GM12878 (cell line): ENCODE measurements at regions not wholly inside any gene's neighbourhood (a gene's known extent, or its start where the extent isn't known, plus 50 kb on each side); places are given as distances from the start of the nearest gene placed in this dataset.

ENCODE experiments used
- ATAC-seq: fragments of 200-7000 bp; cut with Tn5 transposase; 3 replicates; pipeline ENCODE4 v1.9.1; 2020; ENCODE audit warnings: mild to moderate bottlenecking, moderate library complexity
- BruUV-seq: library from RNA; stranded (reverse); fragments of 400-500 nt; replicated peaks from 2 replicates; lab custom pipeline; 2021; lab: Mats Ljungman, UMichigan
- CTCF ChIA-PET: fragments of 300-600 bp; sonication (Branson Sonifier 250); formaldehyde crosslinking; extraction: SDS; loops from one replicate; lab custom pipeline; 2021; ENCODE audit warnings: inconsistent platforms; lab: Yijun Ruan, JAX
- POLR2A ChIA-PET: fragments of 350-600 bp; formaldehyde crosslinking; extraction: SDS; loops from one replicate; lab custom pipeline; 2021; ENCODE audit warnings: inconsistent platforms; lab: Charles Lee
- RAD21 ChIA-PET: fragments of 300-600 bp; sonication (Branson Sonifier 250); formaldehyde crosslinking; loops from one replicate; lab custom pipeline; 2023; ENCODE audit warnings: antibody characterized with exemption; ENCODE audit not compliant: unreplicated experiment; lab: Charles Lee
- SMC1A ChIA-PET: fragments of 300-600 bp; sonication (Branson Sonifier 250); formaldehyde crosslinking; loops from one replicate; lab custom pipeline; 2023; ENCODE audit not compliant: unreplicated experiment, uncharacterized antibody; lab: Charles Lee
- DNase-seq: peaks from one replicate; pipeline ENCODE4 v3.0.0-alpha.2; 2011; ENCODE audit warnings: low read depth, low spot score
- FAIRE-seq: peaks from 3 replicates; lab custom pipeline; 2011; peaks lifted over from hg19 to GRCh38; lab: Jason Lieb, UNC
- H2AFZ ChIP-seq: 2 replicates; pipeline ENCODE4 v1.6.0; 2011; ENCODE audit warnings: low read depth, low read length, control low read depth; ENCODE audit not compliant: control insufficient read depth
- H3K27ac ChIP-seq: 2 replicates; pipeline ENCODE4 v1.5.1; 2011; ENCODE audit warnings: control low read depth; ENCODE audit not compliant: control insufficient read depth, insufficient read depth
- H3K27me3 ChIP-seq, 2 experiments: replicated peaks in 1 of 2; 2 replicates each; pipeline versions ENCODE4 v1.6.0 to v1.6.1; 2011; ENCODE audit warnings: low read length in 1 of 2; ENCODE audit not compliant: control insufficient read depth in 2 of 2, insufficient read depth in 2 of 2
- H3K36me3 ChIP-seq, 2 experiments: 2 replicates each; pipeline ENCODE4 v1.5.1; 2011; ENCODE audit warnings: low read length in 1 of 2; ENCODE audit not compliant: control insufficient read depth in 2 of 2, insufficient read depth in 2 of 2
- H3K4me1 ChIP-seq: 2 replicates; pipeline ENCODE4 v1.6.1; 2011; ENCODE audit warnings: mild to moderate bottlenecking, low read length, moderate library complexity, mixed read lengths; ENCODE audit not compliant: control insufficient read depth, insufficient read depth
- H3K4me2 ChIP-seq: 2 replicates; pipeline ENCODE4 v1.6.0; 2011; ENCODE audit warnings: control low read depth; ENCODE audit not compliant: control insufficient read depth, insufficient read depth
- H3K4me3 ChIP-seq: fragments of 200-600 bp; sonication (generic); 2 replicates; pipeline ENCODE4 v1.5.1; 2016
- H3K79me2 ChIP-seq: 2 replicates; pipeline ENCODE4 v1.6.0; 2011; ENCODE audit warnings: low read length; ENCODE audit not compliant: control insufficient read depth, insufficient read depth
- H3K9ac ChIP-seq: 2 replicates; pipeline ENCODE4 v1.8.0; 2011; ENCODE audit warnings: low read length, control low read depth, mixed read lengths; ENCODE audit not compliant: control insufficient read depth, insufficient read depth
- H3K9me3 ChIP-seq: replicated peaks from 3 replicates; pipeline ENCODE4 v1.5.1; 2011; ENCODE audit warnings: mild to moderate bottlenecking, low read length; ENCODE audit not compliant: control insufficient read depth, insufficient read depth
- H4K20me1 ChIP-seq: 2 replicates; pipeline ENCODE4 v1.6.0; 2011; ENCODE audit not compliant: control insufficient read depth, insufficient read depth
- BMI1 ChIP-seq: fragments of 450-650 bp; IDR thresholded peaks from 2 replicates; pipeline ENCODE4 v1.6.1; 2016; ENCODE audit warnings: mild to moderate bottlenecking, moderate library complexity, borderline replicate concordance
- CBFB ChIP-seq: IDR thresholded peaks from 2 replicates; pipeline ENCODE4 v1.6.1; 2016; ENCODE audit warnings: antibody characterized with exemption, low read depth
- CHD2 ChIP-seq: IDR thresholded peaks from 2 replicates; pipeline ENCODE4 v1.6.1; 2011; ENCODE audit warnings: low read depth, low read length, improper control_type of control experiment, borderline replicate concordance
- GATAD2B ChIP-seq: fragments of 450-650 bp; conservative IDR thresholded peaks from 2 replicates; pipeline ENCODE4 v1.6.1; 2017; ENCODE audit warnings: low read depth, mild to moderate bottlenecking, moderate library complexity
- IKZF2 ChIP-seq, 2 experiments: fragments of 450-650 bp; IDR thresholded peaks; 2 replicates each; pipeline ENCODE4 v1.6.1; 2017; ENCODE audit warnings: mild to moderate bottlenecking in 2 of 2, moderate library complexity in 2 of 2
- IRF5 ChIP-seq: fragments of 450-650 bp; IDR thresholded peaks from 2 replicates; pipeline ENCODE4 v1.6.1; 2017; ENCODE audit warnings: borderline replicate concordance
- NBN ChIP-seq: fragments of 450-650 bp; IDR thresholded peaks from 2 replicates; pipeline ENCODE4 v1.6.1; 2016
- NR2C2 ChIP-seq: IDR thresholded peaks from 2 replicates; pipeline ENCODE4 v1.6.1; 2011; ENCODE audit warnings: borderline replicate concordance, low read depth; ENCODE audit not compliant: control insufficient read depth, insufficient read length
- NRF1 ChIP-seq: conservative IDR thresholded peaks from 2 replicates; pipeline ENCODE4 v1.6.1; 2011; ENCODE audit warnings: mild to moderate bottlenecking, low read depth, low read length, improper control_type of control experiment
- RCOR1 ChIP-seq: conservative IDR thresholded peaks from 2 replicates; pipeline ENCODE4 v1.6.1; 2012; ENCODE audit warnings: low read depth, low read length, improper control_type of control experiment
- STAT1 ChIP-seq: fragments of 450-650 bp; conservative IDR thresholded peaks from 2 replicates; pipeline ENCODE4 v1.6.1; 2014; ENCODE audit warnings: antibody characterized with exemption, mild to moderate bottlenecking
- STAT3 ChIP-seq: IDR thresholded peaks from 2 replicates; pipeline ENCODE4 v1.6.1; 2011; ENCODE audit warnings: low read depth, low read length, improper control_type of control experiment
- SUZ12 ChIP-seq: fragments of 200-600 bp; sonication (generic); IDR thresholded peaks from one replicate; pipeline ENCODE4 v1.6.1; 2018; ENCODE audit warnings: antibody characterized with exemption, mild to moderate bottlenecking; ENCODE audit not compliant: unreplicated experiment
- YY1 ChIP-seq: IDR thresholded peaks from 2 replicates; pipeline ENCODE4 v1.6.1; 2011; ENCODE audit warnings: low read depth, mild to moderate bottlenecking, low read length
- ZBTB11 ChIP-seq: fragments of 450-650 bp; formaldehyde crosslinking; IDR thresholded peaks from 2 replicates; pipeline ENCODE4 v1.5.0; 2022; ENCODE audit warnings: mild to moderate bottlenecking, missing genetic modification characterization
- ZNF622 ChIP-seq: fragments of 450-650 bp; IDR thresholded peaks from 2 replicates; pipeline ENCODE4 v1.6.1; 2017; ENCODE audit warnings: mild to moderate bottlenecking, inconsistent platforms
- WGBS: methylation state at CpG from one replicate; pipeline ENCODE4 v1.1.6; 2016; ENCODE audit warnings: low lambda C conversion rate; ENCODE audit not compliant: insufficient replicate concordance, insufficient coverage; ENCODE audit errors: missing lambda C conversion rate; 5-methylcytosine and 5-hydroxymethylcytosine counted together
- in situ Hi-C: fragments of 300-500 bp; cut with MboI; formaldehyde crosslinking; loops from 9 replicates; pipeline ENCODE4 v1.14.3; 2018; ENCODE audit warnings: mixed read lengths
- intact Hi-C: fragments of 100-400 bp; cut with micrococcal nuclease; formaldehyde crosslinking; loops from one replicate; pipeline ENCODE4 v1.14.2; 2022; ENCODE audit not compliant: unreplicated experiment
- TF ChIP-seq, protein P1 (sequence below): IDR thresholded peaks from 2 replicates; pipeline ENCODE4 v1.6.1; 2011; ENCODE audit warnings: low read depth, low read length, improper control_type of control experiment, borderline replicate concordance
- TF ChIP-seq, protein P2 (sequence below): fragments of 450-650 bp; formaldehyde crosslinking; IDR thresholded peaks from 2 replicates; pipeline ENCODE4 v1.4.0; 2022; ENCODE audit warnings: mild to moderate bottlenecking, moderate library complexity

GRCh38 chr11:87809256-87809655 is 366.0 kb downstream of the RAB38 start:
- WGBS = 21% methylated on average over 2 of the region's 2 CpGs
- ChIA-PET CTCF (no interaction called here), SMC1A (no interaction called here), POLR2A (no interaction called here), RAD21 (no interaction called here)
- H3K36me3 ChIP-seq = no peaks in the 10 kb centered on the region
- no peak overlapping the region for H3K4me3 ChIP-seq
- no peaks in the 10 kb centered on the region for H3K9me3 ChIP-seq
- H3K79me2 ChIP-seq = no peaks in the 10 kb centered on the region
- no peak overlapping the region for H3K27ac ChIP-seq
- ATAC-seq (no peak), DNase-seq (no peak), FAIRE-seq (no peak)
- no peak overlapping the region for H3K9ac ChIP-seq
- intact Hi-C loops (no loop called here), in situ Hi-C loops (no loop called here)
- no peaks in the 10 kb centered on the region for H4K20me1 ChIP-seq
- TF ChIP-seq NBN (no peak), BMI1 (no peak), SUZ12 (no peak), STAT3 (no peak), ZBTB11 (CRISPR knock-in tag) (no peak), STAT1 (no peak), NRF1 (no peak), IKZF2 (IDR thresholded peaks at IDR 0.05) (no peak), ZNF622 (no peak), GATAD2B (no peak), IRF5 (no peak), NR2C2 (no peak), CHD2 (no peak), YY1 (no peak), CBFB (no peak), RCOR1 (no peak)
- TF ChIP-seq, protein P1, sequence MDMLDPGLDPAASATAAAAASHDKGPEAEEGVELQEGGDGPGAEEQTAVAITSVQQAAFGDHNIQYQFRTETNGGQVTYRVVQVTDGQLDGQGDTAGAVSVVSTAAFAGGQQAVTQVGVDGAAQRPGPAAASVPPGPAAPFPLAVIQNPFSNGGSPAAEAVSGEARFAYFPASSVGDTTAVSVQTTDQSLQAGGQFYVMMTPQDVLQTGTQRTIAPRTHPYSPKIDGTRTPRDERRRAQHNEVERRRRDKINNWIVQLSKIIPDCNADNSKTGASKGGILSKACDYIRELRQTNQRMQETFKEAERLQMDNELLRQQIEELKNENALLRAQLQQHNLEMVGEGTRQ = no peak
- TF ChIP-seq, protein P2, sequence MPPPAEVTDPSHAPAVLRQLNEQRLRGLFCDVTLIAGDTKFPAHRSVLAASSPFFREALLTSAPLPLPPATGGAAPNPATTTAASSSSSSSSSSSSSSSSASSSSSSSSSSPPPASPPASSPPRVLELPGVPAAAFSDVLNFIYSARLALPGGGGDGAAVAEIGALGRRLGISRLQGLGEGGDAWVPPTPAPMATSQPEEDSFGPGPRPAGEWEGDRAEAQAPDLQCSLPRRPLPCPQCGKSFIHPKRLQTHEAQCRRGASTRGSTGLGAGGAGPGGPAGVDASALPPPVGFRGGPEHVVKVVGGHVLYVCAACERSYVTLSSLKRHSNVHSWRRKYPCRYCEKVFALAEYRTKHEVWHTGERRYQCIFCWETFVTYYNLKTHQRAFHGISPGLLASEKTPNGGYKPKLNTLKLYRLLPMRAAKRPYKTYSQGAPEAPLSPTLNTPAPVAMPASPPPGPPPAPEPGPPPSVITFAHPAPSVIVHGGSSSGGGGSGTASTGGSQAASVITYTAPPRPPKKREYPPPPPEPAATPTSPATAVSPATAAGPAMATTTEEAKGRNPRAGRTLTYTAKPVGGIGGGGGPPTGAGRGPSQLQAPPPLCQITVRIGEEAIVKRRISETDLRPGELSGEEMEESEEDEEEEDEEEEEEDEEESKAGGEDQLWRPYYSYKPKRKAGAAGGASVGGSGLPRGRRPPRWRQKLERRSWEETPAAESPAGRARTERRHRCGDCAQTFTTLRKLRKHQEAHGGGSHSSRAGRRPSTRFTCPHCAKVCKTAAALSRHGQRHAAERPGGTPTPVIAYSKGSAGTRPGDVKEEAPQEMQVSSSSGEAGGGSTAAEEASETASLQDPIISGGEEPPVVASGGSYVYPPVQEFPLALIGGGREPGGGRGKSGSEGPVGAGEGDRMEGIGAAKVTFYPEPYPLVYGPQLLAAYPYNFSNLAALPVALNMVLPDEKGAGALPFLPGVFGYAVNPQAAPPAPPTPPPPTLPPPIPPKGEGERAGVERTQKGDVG (CRISPR knock-in tag) = no peak
- no peaks in the 10 kb centered on the region for H3K27me3 ChIP-seq
- no peak overlapping the region for H3K4me2 ChIP-seq
- no peak overlapping the region for H2AFZ ChIP-seq
- no peaks in the 10 kb centered on the region for H3K4me1 ChIP-seq
- BruUV-seq = no TSS peak
